Naive B cell (primary cell): ENCODE measurements at regions not wholly inside any gene's neighbourhood (a gene's known extent, or its start where the extent isn't known, plus 50 kb on each side); places are given as distances from the start of the nearest gene placed in this dataset.
"Not testable (repeated sequence)": the region's sequence is repeated elsewhere in the genome, so short reads cannot be mapped to it uniquely, and the experiment has no call there.

Experiments
- ATAC-seq, 2 donors: fragments of 150-1000 bp; cut with Tn5 transposase; 2 replicates each; pipeline ENCODE4 v1.10.0; 2021; ENCODE audit warnings: low read depth in 2 of 2, mild to moderate bottlenecking in 2 of 2, moderate library complexity in 2 of 2
- DNase-seq: peaks from one replicate; pipeline ENCODE4 v3.0.0; 2022
- H3K27ac Mint-ChIP-seq, 6 donors: one replicate each; pipeline ENCODE4 v1.8.0; 2020 to 2022; ENCODE audit warnings: mild to moderate bottlenecking in 6 of 6, mixed read lengths in 6 of 6, moderate library complexity in 5 of 6, inconsistent platforms in 2 of 6
- H3K27me3 Mint-ChIP-seq, 3 donors: one replicate each; pipeline ENCODE4 v1.8.0; 2021 to 2022; ENCODE audit warnings: mixed read lengths in 3 of 3, mild to moderate bottlenecking in 1 of 3
- H3K36me3 Mint-ChIP-seq, 2 donors: one replicate each; pipeline ENCODE4 v1.8.0; 2020 to 2022; ENCODE audit warnings: mixed read lengths in 2 of 2, inconsistent platforms in 1 of 2, mild to moderate bottlenecking in 1 of 2
- H3K4me1 Mint-ChIP-seq, 3 donors: one replicate each; pipeline ENCODE4 v1.8.0; 2020 to 2022; ENCODE audit warnings: mixed read lengths in 3 of 3, inconsistent platforms in 1 of 3, mild to moderate bottlenecking in 1 of 3, moderate library complexity in 1 of 3
- H3K4me3 Mint-ChIP-seq, 8 donors: one replicate each; pipeline ENCODE4 v1.8.0; 2020 to 2022; ENCODE audit warnings: mild to moderate bottlenecking in 8 of 8, mixed read lengths in 8 of 8, moderate library complexity in 8 of 8, inconsistent platforms in 2 of 8
- H3K9me3 Mint-ChIP-seq, 7 donors: one replicate each; pipeline ENCODE4 v1.8.0; 2020 to 2022; ENCODE audit warnings: mixed read lengths in 7 of 7, mild to moderate bottlenecking in 5 of 7, inconsistent platforms in 2 of 7, moderate library complexity in 1 of 7

- H3K27me3 Mint-ChIP-seq: no peaks in the 10 kb centered on the region
- no peak for ATAC-seq
Measured at GRCh38 chrX:8003147-8003883, 76.1 kb upstream of the PNPLA4 start.

GRCh38 chrX:7996851-7997250 is 69.6 kb upstream of the PNPLA4 start:
- DNase-seq (no peak), ATAC-seq (no peak)
- Mint-ChIP-seq H3K27me3 (peaks cover 0 to 7% (median 0%) of the 10 kb centered on the region in 3 donors), H3K4me3 (no peak overlapping the region), H3K36me3 (peaks cover 0 to 6% of the 10 kb centered on the region in 2 donors), H3K9me3 (peaks cover 0 to 16% (median 4%) of the 10 kb centered on the region in 7 donors), H3K4me1 (no peaks in the 10 kb centered on the region), H3K27ac (no peak overlapping the region)

More at GRCh38 chrX:8003147-8003883, 76.1 kb upstream of the PNPLA4 start:
- Mint-ChIP-seq H3K9me3 (peaks cover 0 to 15% (median 4%) of the 10 kb centered on the region in 7 donors), H3K27ac (peak overlapping the region in 1 of 6 donors; percentile 41), H3K4me1 (no peaks in the 10 kb centered on the region), H3K36me3 (peaks cover 0 to 6% of the 10 kb centered on the region in 2 donors), H3K4me3 (no peak overlapping the region)
- DNase-seq: no peak

GRCh38 chrX:7996414-7996813 is 69.2 kb upstream of the PNPLA4 start:
- ATAC-seq: no peak
- Mint-ChIP-seq H3K27ac (no peak overlapping the region), H3K4me1 (no peaks in the 10 kb centered on the region)

GRCh38 chrX:7993873-7994272 is 66.7 kb upstream of the PNPLA4 start:
- Mint-ChIP-seq H3K4me1 (no peaks in the 10 kb centered on the region), H3K4me3 (no peak overlapping the region), H3K27ac (no peak overlapping the region), H3K9me3 (peaks cover 0 to 8% (median 4%) of the 10 kb centered on the region in 7 donors), H3K27me3 (peaks cover 0 to 7% (median 0%) of the 10 kb centered on the region in 3 donors), H3K36me3 (no peaks in the 10 kb centered on the region)
- DNase-seq: no peak
- ATAC-seq: no peak

More at GRCh38 chrX:7996414-7996813, 69.2 kb upstream of the PNPLA4 start:
- peak; percentile 17 for DNase-seq
- H3K36me3 Mint-ChIP-seq: peaks cover 0 to 6% of the 10 kb centered on the region in 2 donors
- peaks cover 0 to 15% (median 4%) of the 10 kb centered on the region in 7 donors for H3K9me3 Mint-ChIP-seq
- H3K4me3 Mint-ChIP-seq: no peak overlapping the region
- H3K27me3 Mint-ChIP-seq: peaks cover 0 to 7% (median 0%) of the 10 kb centered on the region in 3 donors

GRCh38 chrX:7988013-7988759 is 61.0 kb upstream of the PNPLA4 start:
- H3K4me3 Mint-ChIP-seq, ATAC-seq, H3K4me1 Mint-ChIP-seq, DNase-seq, H3K27me3 Mint-ChIP-seq, H3K9me3 Mint-ChIP-seq, H3K36me3 Mint-ChIP-seq: not testable (repeated sequence)
- peak overlapping the region in 1 of 6 donors; percentile 12 for H3K27ac Mint-ChIP-seq

- no peak for ATAC-seq
- no peaks in the 10 kb centered on the region for H3K36me3 Mint-ChIP-seq
- no peak for DNase-seq
- peak overlapping the region in 2 of 6 donors; percentile 43 to 54 for H3K27ac Mint-ChIP-seq
- H3K27me3 Mint-ChIP-seq: peaks cover 0 to 4% (median 0%) of the 10 kb centered on the region in 3 donors
- H3K9me3 Mint-ChIP-seq: peaks cover 0 to 3% (median 0%) of the 10 kb centered on the region in 7 donors
- no peak overlapping the region for H3K4me3 Mint-ChIP-seq
- H3K4me1 Mint-ChIP-seq: peaks cover 0 to 2% (median 0%) of the 10 kb centered on the region in 3 donors
Measured at GRCh38 chrX:7987160-7988012, 60.2 kb upstream of the PNPLA4 start.

GRCh38 chrX:7986738-7987137 is 59.5 kb upstream of the PNPLA4 start:
- not testable (repeated sequence) for DNase-seq, H3K36me3 Mint-ChIP-seq, H3K27me3 Mint-ChIP-seq, H3K4me1 Mint-ChIP-seq, H3K4me3 Mint-ChIP-seq, H3K9me3 Mint-ChIP-seq, ATAC-seq
- peak overlapping the region in 1 of 6 donors; percentile 43 for H3K27ac Mint-ChIP-seq

- H3K27me3 Mint-ChIP-seq: no peaks in the 10 kb centered on the region
- peaks cover 0 to 3% (median 0%) of the 10 kb centered on the region in 7 donors for H3K9me3 Mint-ChIP-seq
- no peak overlapping the region for H3K4me3 Mint-ChIP-seq
- H3K4me1 Mint-ChIP-seq: peaks cover 0 to 2% (median 0%) of the 10 kb centered on the region in 3 donors
- DNase-seq: no peak
- no peak overlapping the region for H3K27ac Mint-ChIP-seq
- ATAC-seq: no peak
- no peaks in the 10 kb centered on the region for H3K36me3 Mint-ChIP-seq
Measured at GRCh38 chrX:7985568-7985967, 58.4 kb upstream of the PNPLA4 start.

- DNase-seq (no peak), ATAC-seq (no peak)
- Mint-ChIP-seq H3K27me3 (no peaks in the 10 kb centered on the region), H3K27ac (no peak overlapping the region), H3K4me1 (peaks cover 0 to 2% (median 0%) of the 10 kb centered on the region in 3 donors), H3K9me3 (peaks cover 0 to 6% (median 0%) of the 10 kb centered on the region in 7 donors), H3K4me3 (no peak overlapping the region), H3K36me3 (no peaks in the 10 kb centered on the region)
Measured at GRCh38 chrX:7983581-7983980, 56.4 kb upstream of the PNPLA4 start.
